ENCODE measurements at regions not wholly inside any gene's neighbourhood (a gene's known extent, or its start where the extent isn't known, plus 50 kb on each side); places are given as distances from the start of the nearest gene placed in this dataset.

- Histone ChIP-seq H3K27ac (no peak overlapping the region), H3K4me1 (ENCODE audit: low read depth) (no peaks in the 10 kb centered on the region), H3K4me3 (no peak overlapping the region), H3K9me3 (ENCODE audit: low read depth) (no peaks in the 10 kb centered on the region), H3K27me3 (no peaks in the 10 kb centered on the region), H3K36me3 (no peaks in the 10 kb centered on the region)
- TF ChIP-seq, protein P1, sequence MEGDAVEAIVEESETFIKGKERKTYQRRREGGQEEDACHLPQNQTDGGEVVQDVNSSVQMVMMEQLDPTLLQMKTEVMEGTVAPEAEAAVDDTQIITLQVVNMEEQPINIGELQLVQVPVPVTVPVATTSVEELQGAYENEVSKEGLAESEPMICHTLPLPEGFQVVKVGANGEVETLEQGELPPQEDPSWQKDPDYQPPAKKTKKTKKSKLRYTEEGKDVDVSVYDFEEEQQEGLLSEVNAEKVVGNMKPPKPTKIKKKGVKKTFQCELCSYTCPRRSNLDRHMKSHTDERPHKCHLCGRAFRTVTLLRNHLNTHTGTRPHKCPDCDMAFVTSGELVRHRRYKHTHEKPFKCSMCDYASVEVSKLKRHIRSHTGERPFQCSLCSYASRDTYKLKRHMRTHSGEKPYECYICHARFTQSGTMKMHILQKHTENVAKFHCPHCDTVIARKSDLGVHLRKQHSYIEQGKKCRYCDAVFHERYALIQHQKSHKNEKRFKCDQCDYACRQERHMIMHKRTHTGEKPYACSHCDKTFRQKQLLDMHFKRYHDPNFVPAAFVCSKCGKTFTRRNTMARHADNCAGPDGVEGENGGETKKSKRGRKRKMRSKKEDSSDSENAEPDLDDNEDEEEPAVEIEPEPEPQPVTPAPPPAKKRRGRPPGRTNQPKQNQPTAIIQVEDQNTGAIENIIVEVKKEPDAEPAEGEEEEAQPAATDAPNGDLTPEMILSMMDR (IDR thresholded peaks at IDR 0.05; ENCODE audit: low read depth, low read length) = no peak
- DNase-seq (ENCODE audit: low read depth in 1 of 2, low spot score in 1 of 2) = no peak
Observed at GRCh38 chr2:118240276-118240675, 152.0 kb downstream of the INSIG2 start.

DNA sequence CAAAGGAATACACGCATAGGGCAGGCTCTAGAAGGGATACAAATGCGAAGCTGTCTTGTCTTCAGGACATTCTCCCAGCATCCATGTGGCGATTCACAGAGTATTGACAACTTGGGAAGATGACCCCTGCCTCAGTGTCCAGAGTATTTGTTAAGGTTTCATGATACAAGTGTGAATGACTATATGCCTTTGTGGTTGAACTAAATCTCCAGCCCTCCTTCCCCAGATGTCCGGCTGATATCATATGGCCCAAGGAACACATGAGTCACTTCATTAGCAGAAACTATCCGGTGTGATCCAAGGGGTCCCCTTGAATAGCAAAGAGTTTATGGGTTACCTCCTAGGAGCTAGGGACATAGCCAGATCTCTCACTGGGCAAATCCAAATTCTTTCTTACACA, 151.0 kb downstream of the INSIG2 start:
- no peak overlapping the region for H3K27ac ChIP-seq
- DNase-seq (ENCODE audit: low read depth in 1 of 2, low spot score in 1 of 2) = no peak
- TF ChIP-seq, protein P1 (IDR thresholded peaks at IDR 0.05; ENCODE audit: low read depth, low read length) = no peak
- no peaks in the 10 kb centered on the region for H3K9me3 ChIP-seq (ENCODE audit: low read depth)
- H3K36me3 ChIP-seq = no peaks in the 10 kb centered on the region
- no peak overlapping the region for H3K4me3 ChIP-seq
- no peaks in the 10 kb centered on the region for H3K27me3 ChIP-seq
- no peaks in the 10 kb centered on the region for H3K4me1 ChIP-seq (ENCODE audit: low read depth)

DNA sequence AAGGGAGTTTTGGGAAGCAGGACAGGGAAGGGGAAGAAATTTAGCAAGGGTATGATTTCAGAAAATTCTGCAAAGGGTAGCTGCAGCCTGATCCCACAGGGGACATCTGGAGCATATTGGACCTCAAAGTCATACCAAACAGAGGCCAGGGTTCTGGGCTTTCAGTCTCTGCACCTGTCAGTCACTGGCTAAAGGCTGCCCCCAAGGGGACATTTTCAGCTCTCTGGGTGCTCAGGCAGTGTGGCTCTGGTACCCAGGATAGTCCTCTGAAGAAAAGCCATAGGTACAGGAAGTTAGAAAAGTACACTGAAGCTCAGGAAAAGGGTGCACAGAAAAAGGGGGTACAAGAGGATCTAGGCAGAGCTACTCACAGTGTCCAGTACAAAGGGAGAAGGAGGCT, 149.2 kb downstream of the INSIG2 start:
- no peaks in the 10 kb centered on the region for H3K36me3 ChIP-seq
- H3K9me3 ChIP-seq (ENCODE audit: low read depth) = no peaks in the 10 kb centered on the region
- H3K27ac ChIP-seq = no peak overlapping the region
- H3K27me3 ChIP-seq = no peaks in the 10 kb centered on the region
- TF ChIP-seq, protein P1 (IDR thresholded peaks at IDR 0.05; ENCODE audit: low read depth, low read length) = no peak
- H3K4me1 ChIP-seq (ENCODE audit: low read depth) = no peaks in the 10 kb centered on the region
- no peak for DNase-seq (ENCODE audit: low read depth in 1 of 2, low spot score in 1 of 2)
- H3K4me3 ChIP-seq = no peak overlapping the region

DNA sequence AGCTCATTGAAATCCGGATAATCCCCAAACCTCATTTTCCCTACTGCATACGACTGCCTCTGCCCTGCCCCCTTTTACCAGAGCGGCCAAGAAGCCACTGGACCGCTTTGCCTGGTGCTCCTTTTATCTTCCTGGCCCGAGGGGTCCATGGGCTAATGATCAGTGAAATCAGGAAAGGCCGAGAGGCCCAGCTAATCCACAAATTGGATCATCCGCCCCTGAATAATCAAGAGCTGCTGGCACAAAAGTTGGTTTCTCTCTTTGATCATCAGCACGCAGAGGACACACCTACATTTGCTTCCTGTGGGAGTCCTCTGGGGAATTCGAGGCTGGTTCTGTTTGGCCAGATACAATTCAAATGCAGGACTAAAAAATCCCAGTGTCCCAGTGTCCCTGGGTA, 144.5 kb downstream of the INSIG2 start:
- Histone ChIP-seq H3K27ac (no peak overlapping the region), H3K27me3 (no peaks in the 10 kb centered on the region), H3K4me1 (ENCODE audit: low read depth) (no peaks in the 10 kb centered on the region), H3K9me3 (ENCODE audit: low read depth) (no peaks in the 10 kb centered on the region), H3K36me3 (no peaks in the 10 kb centered on the region), H3K4me3 (no peak overlapping the region)
- DNase-seq (ENCODE audit: low read depth in 1 of 2, low spot score in 1 of 2) = no peak
- TF ChIP-seq, protein P1 (IDR thresholded peaks at IDR 0.05; ENCODE audit: low read depth, low read length) = no peak

DNA sequence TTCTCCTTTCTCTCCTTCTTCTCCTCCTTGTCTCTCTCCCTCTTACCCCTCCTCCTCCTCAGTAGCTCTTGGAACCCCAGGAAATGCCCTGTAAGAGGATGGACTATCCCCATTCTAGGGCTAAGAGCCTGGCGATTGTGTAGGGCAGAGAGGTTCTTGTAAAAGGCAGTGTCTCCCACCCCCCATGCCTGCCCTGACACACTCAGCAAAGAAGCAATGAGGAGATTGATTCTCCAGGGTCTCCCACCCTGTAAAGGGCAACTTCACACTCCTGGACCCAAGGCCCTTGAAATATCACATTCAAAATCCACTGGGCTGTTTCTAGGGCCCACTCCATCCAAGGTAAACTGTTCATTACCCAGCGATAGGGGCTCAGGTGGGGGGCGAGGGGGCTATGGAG, 144.1 kb downstream of the INSIG2 start:
- DNase-seq (ENCODE audit: low read depth in 1 of 2, low spot score in 1 of 2) = no peak
- H3K27me3 ChIP-seq = no peaks in the 10 kb centered on the region
- H3K4me3 ChIP-seq = no peak overlapping the region
- H3K27ac ChIP-seq = no peak overlapping the region
- no peaks in the 10 kb centered on the region for H3K36me3 ChIP-seq
- TF ChIP-seq, protein P1 (IDR thresholded peaks at IDR 0.05; ENCODE audit: low read depth, low read length) = no peak
- no peaks in the 10 kb centered on the region for H3K9me3 ChIP-seq (ENCODE audit: low read depth)
- H3K4me1 ChIP-seq (ENCODE audit: low read depth) = no peaks in the 10 kb centered on the region

- no peak for DNase-seq (ENCODE audit: low read depth in 1 of 2, low spot score in 1 of 2)
- no peaks in the 10 kb centered on the region for H3K27me3 ChIP-seq
Observed at GRCh38 chr2:118231759-118232158, 143.5 kb downstream of the INSIG2 start.

More at GRCh38 chr2:118231759-118232158, 143.5 kb downstream of the INSIG2 start:
- no peaks in the 10 kb centered on the region for H3K4me1 ChIP-seq (ENCODE audit: low read depth)
- H3K9me3 ChIP-seq (ENCODE audit: low read depth) = no peaks in the 10 kb centered on the region
- TF ChIP-seq, protein P1 (IDR thresholded peaks at IDR 0.05; ENCODE audit: low read depth, low read length) = no peak
- no peak overlapping the region for H3K4me3 ChIP-seq
- no peak overlapping the region for H3K27ac ChIP-seq
- no peaks in the 10 kb centered on the region for H3K36me3 ChIP-seq
